K562 (cell line): ENCODE measurements at regions not wholly inside any gene's neighbourhood (a gene's known extent, or its start where the extent isn't known, plus 50 kb on each side); places are given as distances from the start of the nearest gene placed in this dataset.

Experiments
- ATAC-seq: fragments of 200-7000 bp; cut with Tn5 transposase; 3 replicates; pipeline ENCODE4 v1.9.1; 2020; ENCODE audit warnings: moderate library complexity
- BruUV-seq: library from RNA; stranded (reverse); fragments of 400-500 nt; replicated peaks from 2 replicates; lab custom pipeline; 2021; lab: Mats Ljungman, UMichigan
- CTCF ChIA-PET: fragments of 300-600 bp; formaldehyde crosslinking; extraction: SDS; loops from one replicate; lab custom pipeline; 2021; ENCODE audit warnings: low intra/inter-chr PET ratio; lab: Yijun Ruan, JAX
- POLR2A ChIA-PET: fragments of 300-600, 350-650 bp; sonication (Branson Sonifier 250); formaldehyde crosslinking; extraction: SDS; loops from one replicate; lab custom pipeline; 2021; ENCODE audit warnings: antibody characterized with exemption, inconsistent platforms; lab: Yijun Ruan, JAX
- DNase-seq, 4 experiments: peaks; one replicate each; pipeline versions ENCODE4 v3.0.0 to v3.0.0-alpha.2; 2011 to 2018; ENCODE audit warnings: low spot score in 3 of 4, mixed read lengths in 3 of 4; ENCODE audit errors: extremely low read depth in 1 of 4
- FAIRE-seq: peaks from 2 replicates; lab custom pipeline; 2011; peaks lifted over from hg19 to GRCh38; lab: Jason Lieb, UNC
- H2AFZ ChIP-seq: 2 replicates; pipeline ENCODE4 v1.6.0; 2011; ENCODE audit warnings: low read depth, low read length, control low read depth, inconsistent platforms
- H3K27ac ChIP-seq: fragments of 200-600 bp; 3 replicates; pipeline ENCODE4 v1.8.0; 2011; ENCODE audit warnings: low read depth, mild to moderate bottlenecking, control low read depth, inconsistent platforms, low read length, moderate library complexity, mixed read lengths; ENCODE audit errors: extremely low read depth
- H3K27me3 ChIP-seq, 2 experiments: fragments of 300-600 bp in 1 of 2; 2 replicates in 1 of 2; 3 replicates in 1 of 2; pipeline versions ENCODE4 v1.6.0 to v1.8.0; 2011; ENCODE audit warnings: inconsistent platforms in 2 of 2, low read length in 2 of 2, mild to moderate bottlenecking in 1 of 2, mixed read lengths in 1 of 2, moderate library complexity in 1 of 2; ENCODE audit not compliant: control insufficient read depth in 2 of 2, insufficient read depth in 2 of 2
- H3K36me3 ChIP-seq: fragments of 300-600 bp; 3 replicates; pipeline ENCODE4 v1.8.0; 2011; ENCODE audit warnings: mild to moderate bottlenecking, low read length, inconsistent platforms; ENCODE audit not compliant: control insufficient read depth, insufficient read depth
- H3K4me1 ChIP-seq, 2 experiments: fragments of 200-600 bp in 1 of 2; replicated peaks in 1 of 2; 2 replicates in 1 of 2; 3 replicates in 1 of 2; pipeline versions ENCODE4 v1.5.1 to v1.8.0; 2011; ENCODE audit warnings: inconsistent platforms in 2 of 2, low read length in 2 of 2, mild to moderate bottlenecking in 1 of 2, mixed read lengths in 1 of 2, moderate library complexity in 1 of 2; ENCODE audit not compliant: control insufficient read depth in 2 of 2, insufficient read depth in 2 of 2
- H3K4me2 ChIP-seq: 2 replicates; pipeline ENCODE4 v1.6.1; 2011; ENCODE audit warnings: low read length, control low read depth, inconsistent platforms, mixed read lengths; ENCODE audit not compliant: insufficient read depth
- H3K4me3 ChIP-seq: fragments of 200-600 bp; sonication (generic), shearing (Covaris generic); 2 replicates; pipeline ENCODE4 v1.5.1; 2016; ENCODE audit warnings: control low read depth, inconsistent platforms
- H3K79me2 ChIP-seq: fragments of 200-600 bp; 3 replicates; pipeline ENCODE4 v1.8.0; 2011; ENCODE audit warnings: low read length, inconsistent platforms; ENCODE audit not compliant: control insufficient read depth, insufficient read depth
- H3K9ac ChIP-seq, 2 experiments: 2 replicates each; pipeline versions ENCODE4 v1.6.0 to v1.6.1; 2011; ENCODE audit warnings: low read depth in 2 of 2, low read length in 2 of 2, control low read depth in 1 of 2, inconsistent platforms in 1 of 2, mild to moderate bottlenecking in 1 of 2, mixed read lengths in 1 of 2; ENCODE audit not compliant: insufficient read depth in 1 of 2
- H3K9me1 ChIP-seq: one replicate; pipeline ENCODE4 v1.6.0; 2011; ENCODE audit warnings: inconsistent platforms, mild to moderate bottlenecking, low read length, moderate library complexity; ENCODE audit not compliant: control insufficient read depth, insufficient read depth
- H3K9me3 ChIP-seq: replicated peaks from 2 replicates; pipeline ENCODE4 v1.5.1; 2011; ENCODE audit warnings: low read depth, low read length, inconsistent platforms; ENCODE audit not compliant: control insufficient read depth, insufficient read depth
- H4K20me1 ChIP-seq: replicated peaks from 2 replicates; pipeline ENCODE4 v1.6.1; 2011; ENCODE audit warnings: low read length, inconsistent platforms, mixed read lengths; ENCODE audit not compliant: control insufficient read depth, insufficient read depth
- ATF2 ChIP-seq: sonication (generic); formaldehyde crosslinking; IDR thresholded peaks from 2 replicates; pipeline ENCODE4 v1.8.1; 2022; ENCODE audit warnings: missing genetic modification reagents
- ATF4 ChIP-seq: fragments of 450-650 bp; formaldehyde crosslinking; IDR thresholded peaks from 2 replicates; pipeline ENCODE4 v1.4.0; 2022; ENCODE audit warnings: mild to moderate bottlenecking, moderate library complexity
- BRF2 ChIP-seq: IDR thresholded peaks from 3 replicates; pipeline ENCODE4 v1.6.1; 2011; ENCODE audit warnings: borderline replicate concordance, mild to moderate bottlenecking; ENCODE audit not compliant: insufficient read length, insufficient read depth
- CGGBP1 ChIP-seq: fragments of 250-450 bp; sonication (Bioruptor Pico); IDR thresholded peaks from 2 replicates; pipeline ENCODE4 v1.9.0; 2021; ENCODE audit warnings: mild to moderate bottlenecking
- CUX1 ChIP-seq: fragments of 200-800 bp; sonication (Bioruptor generic); IDR thresholded peaks from 2 replicates; pipeline ENCODE4 v1.6.1; 2016; ENCODE audit warnings: missing genetic modification characterization, missing compliant biosample characterization
- FUS ChIP-seq: fragments of 200-400 bp; formaldehyde crosslinking; optimal IDR thresholded peaks from 2 replicates; pipeline ENCODE3; 2017; ENCODE audit warnings: low read depth, low read length
- GABPB2 ChIP-seq: fragments of 250-450 bp; sonication (Bioruptor Pico); conservative IDR thresholded peaks from 2 replicates; pipeline ENCODE4 v1.5.1; 2021; ENCODE audit warnings: mild to moderate bottlenecking
- GATAD2A ChIP-seq: fragments of 450-650 bp; IDR thresholded peaks from 2 replicates; pipeline ENCODE4 v1.6.1; 2017
- KDM1A ChIP-seq, 2 experiments: fragments of 450-650 bp; IDR thresholded peaks; 2 replicates each; pipeline ENCODE4 v1.6.1; 2016; ENCODE audit warnings: mild to moderate bottlenecking in 2 of 2
- KLF6 ChIP-seq: fragments of 250-450 bp; sonication (Bioruptor Pico); IDR thresholded peaks from 2 replicates; pipeline ENCODE4 v1.4.0; 2020; ENCODE audit warnings: mild to moderate bottlenecking, moderate library complexity, borderline replicate concordance
- LEF1 ChIP-seq: fragments of 450-650 bp; IDR thresholded peaks from 2 replicates; pipeline ENCODE4 v1.6.1; 2016; ENCODE audit warnings: mild to moderate bottlenecking
- RB1 ChIP-seq: fragments of 450-650 bp; IDR thresholded peaks from 2 replicates; pipeline ENCODE4 v1.6.1; 2017; ENCODE audit warnings: low read depth, mild to moderate bottlenecking
- RBM25 ChIP-seq: fragments of 200-400 bp; formaldehyde crosslinking; IDR thresholded peaks from 2 replicates; pipeline ENCODE4 v1.6.1; 2018; ENCODE audit warnings: low read length, low read depth, moderate library complexity; ENCODE audit not compliant: severe bottlenecking
- TBP ChIP-seq: optimal IDR thresholded peaks from 2 replicates; pipeline ENCODE3; 2011; ENCODE audit warnings: low read depth, low read length, improper control_type of control experiment
- WGBS: fragments of 100-300 bp; shearing (Covaris generic); methylation state at CpG from one replicate; pipeline ENCODE4 v1.1.6; 2016; ENCODE audit warnings: low coverage, mixed read lengths; ENCODE audit not compliant: insufficient coverage; ENCODE audit errors: missing lambda C conversion rate; 5-methylcytosine and 5-hydroxymethylcytosine counted together
- in situ Hi-C: fragments of 300-500 bp; cut with MboI; formaldehyde crosslinking; loops from 4 replicates; pipeline ENCODE4 v1.15.0; 2018; ENCODE audit warnings: inconsistent platforms, mixed read lengths
- intact Hi-C: fragments of 100-400 bp; cut with micrococcal nuclease; formaldehyde crosslinking; loops from 2 replicates; pipeline ENCODE4 v1.14.2; 2022

GRCh38 chr22:48594757-48595510 is 1232.7 kb downstream of the BRD1 start:
- Histone ChIP-seq H3K27me3 (no peaks in the 10 kb centered on the region; a peak in 1 of 5 replicates), H3K27ac (no peak overlapping the region), H3K9me3 (no peaks in the 10 kb centered on the region), H3K36me3 (no peaks in the 10 kb centered on the region), H3K4me1 (no peaks in the 10 kb centered on the region; a peak in 1 of 5 replicates), H3K9me1 (no peaks in the 10 kb centered on the region), H2AFZ (no peak overlapping the region)
- no TSS peak for BruUV-seq
- in situ Hi-C loops = no loop called here
- 1% methylated on average over 12 of the region's 19 CpGs for WGBS
- CTCF ChIA-PET = no interaction called here
- no peak for ATAC-seq
- FAIRE-seq = no peak
- no peak for DNase-seq
- intact Hi-C loops = no loop called here
- TF ChIP-seq TBP (no peak), RBM25 (no peak), BRF2 (no peak), GATAD2A (no peak), CGGBP1 (CRISPR knock-in tag) (no peak), GABPB2 (no peak), KLF6 (CRISPR knock-in tag) (no peak), ATF4 (CRISPR knock-in tag) (no peak), KDM1A (IDR thresholded peaks at IDR 0.05) (no peak), ATF2 (no peak), LEF1 (no peak), FUS (no peak), CUX1 (no peak), RB1 (no peak)
- TF ChIP-seq, all 486 proteins: peak for 0
- Histone ChIP-seq H3K4me2 (no peak overlapping the region), H3K9ac (no peak overlapping the region), H3K79me2 (no peaks in the 10 kb centered on the region), H3K4me3 (no peak overlapping the region), H4K20me1 (no peaks in the 10 kb centered on the region)
- POLR2A ChIA-PET = no interaction called here
